HUES48 (cell line): ENCODE measurements at regions not wholly inside any gene's neighbourhood (a gene's known extent, or its start where the extent isn't known, plus 50 kb on each side); places are given as distances from the start of the nearest gene placed in this dataset.

ENCODE experiments used
- H3K27ac ChIP-seq: one replicate; pipeline ENCODE4 v1.7.0; 2013; ENCODE audit warnings: low read depth, low read length, inconsistent platforms
- H3K27me3 ChIP-seq: 2 replicates; pipeline ENCODE4 v1.6.1; 2013; ENCODE audit warnings: mild to moderate bottlenecking, low read length; ENCODE audit not compliant: control insufficient read depth, insufficient read depth
- H3K36me3 ChIP-seq: 2 replicates; pipeline ENCODE4 v1.6.1; 2013; ENCODE audit warnings: low read length; ENCODE audit not compliant: control insufficient read depth, insufficient read depth
- H3K4me1 ChIP-seq: 2 replicates; pipeline ENCODE4 v1.6.1; 2013; ENCODE audit warnings: mild to moderate bottlenecking, low read length; ENCODE audit not compliant: control insufficient read depth, insufficient read depth
- H3K4me3 ChIP-seq: 2 replicates; pipeline ENCODE4 v1.5.1; 2013; ENCODE audit warnings: mild to moderate bottlenecking, low read depth, low read length
- H3K9ac ChIP-seq: 2 replicates; pipeline ENCODE4 v1.6.1; 2013; ENCODE audit warnings: mild to moderate bottlenecking, low read depth, low read length, moderate library complexity
- H3K9me3 ChIP-seq: 2 replicates; pipeline ENCODE4 v1.6.1; 2013; ENCODE audit warnings: low read length; ENCODE audit not compliant: control insufficient read depth, insufficient read depth

GRCh38 chr1:209506101-209506500 is 77.4 kb upstream of the CAMK1G start:
- Histone ChIP-seq H3K36me3 (no peaks in the 10 kb centered on the region), H3K4me1 (no peaks in the 10 kb centered on the region), H3K4me3 (no peak overlapping the region), H3K9me3 (no peaks in the 10 kb centered on the region), H3K9ac (no peak overlapping the region), H3K27ac (no peak overlapping the region), H3K27me3 (no peaks in the 10 kb centered on the region)

GRCh38 chr1:209509039-209509438 is 74.5 kb upstream of the CAMK1G start:
- H3K27ac ChIP-seq = no peak overlapping the region
- H3K27me3 ChIP-seq = no peaks in the 10 kb centered on the region
- H3K4me3 ChIP-seq = no peak overlapping the region
- no peaks in the 10 kb centered on the region for H3K9me3 ChIP-seq
- no peaks in the 10 kb centered on the region for H3K36me3 ChIP-seq
- no peak overlapping the region for H3K9ac ChIP-seq
- peaks cover 5% of the 10 kb centered on the region; the same call in 1 of the 2 replicates for H3K4me1 ChIP-seq

DNA sequence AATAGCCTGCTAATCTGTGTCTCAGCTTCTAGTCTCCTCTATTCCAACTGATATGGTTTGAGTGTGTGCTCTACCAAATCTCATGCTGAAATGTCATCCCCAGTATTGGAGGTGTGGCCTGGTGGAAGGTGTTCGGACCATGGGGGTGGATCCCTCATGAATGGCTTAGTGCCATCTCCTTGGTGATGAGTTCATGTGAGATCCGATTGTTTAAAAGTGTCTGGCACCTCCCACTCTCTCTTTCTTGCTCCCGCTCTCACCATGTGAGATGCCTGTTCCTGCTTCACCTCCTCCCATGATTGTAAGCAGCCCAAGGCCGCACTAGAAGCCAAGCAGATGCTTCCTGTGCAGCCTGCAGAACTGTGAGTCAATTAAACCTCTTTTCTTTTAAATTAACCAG is 73.5 kb upstream of the CAMK1G start:
- H3K4me1 ChIP-seq = peaks cover 5% of the 10 kb centered on the region; the same call in 1 of the 2 replicates
- H3K27me3 ChIP-seq = no peaks in the 10 kb centered on the region
- no peaks in the 10 kb centered on the region for H3K9me3 ChIP-seq
- no peak overlapping the region for H3K27ac ChIP-seq
- H3K36me3 ChIP-seq = no peaks in the 10 kb centered on the region
- H3K9ac ChIP-seq = no peak overlapping the region
- H3K4me3 ChIP-seq = no peak overlapping the region

DNA sequence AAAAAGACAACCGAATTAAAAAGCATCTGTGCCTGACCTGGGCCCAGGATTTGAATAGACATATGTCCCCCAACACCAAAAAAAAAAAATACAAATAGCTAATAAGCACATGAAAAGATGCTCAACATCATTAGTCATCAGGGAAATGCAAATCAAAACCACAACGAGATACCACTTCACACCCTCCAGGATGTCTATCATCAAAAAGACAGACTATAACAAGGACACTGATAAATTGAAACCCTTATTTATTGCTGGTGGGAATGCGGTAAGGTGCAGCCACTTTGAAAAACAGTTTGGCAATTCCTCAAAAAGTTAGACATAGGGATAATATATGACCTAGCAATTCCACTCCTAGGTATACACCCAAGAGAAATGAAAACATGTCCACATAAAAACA is 72.3 kb upstream of the CAMK1G start:
- H3K4me1 ChIP-seq = peaks cover 5% of the 10 kb centered on the region; the same call in 1 of the 2 replicates
- H3K36me3 ChIP-seq = no peaks in the 10 kb centered on the region
- no peak overlapping the region for H3K9ac ChIP-seq
- H3K27ac ChIP-seq = no peak overlapping the region
- no peaks in the 10 kb centered on the region for H3K9me3 ChIP-seq
- no peaks in the 10 kb centered on the region for H3K27me3 ChIP-seq
- no peak overlapping the region for H3K4me3 ChIP-seq

DNA sequence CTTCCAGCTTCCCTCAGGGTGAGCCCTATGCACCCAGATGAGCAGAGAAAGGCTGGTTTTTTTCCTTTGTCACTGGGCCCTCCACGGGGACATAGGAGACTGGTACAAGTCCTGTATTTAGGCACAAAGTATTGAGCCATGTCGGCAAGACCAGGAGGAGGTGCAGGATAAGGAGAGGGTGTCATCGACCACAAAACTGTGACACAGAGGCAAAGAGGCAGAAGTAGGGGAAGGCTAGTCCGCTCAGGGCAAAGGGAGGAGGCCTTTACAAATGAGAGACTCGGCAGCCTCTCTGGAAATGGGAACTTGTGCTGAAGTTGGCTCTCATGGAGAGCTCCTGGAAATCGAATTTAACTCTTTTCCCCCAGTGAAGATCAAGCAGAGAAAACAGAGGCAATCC is 70.7 kb upstream of the CAMK1G start:
- no peaks in the 10 kb centered on the region for H3K36me3 ChIP-seq
- no peak overlapping the region for H3K9ac ChIP-seq
- H3K27me3 ChIP-seq = no peaks in the 10 kb centered on the region
- H3K4me1 ChIP-seq = peaks cover 5% of the 10 kb centered on the region; the same call in 1 of the 2 replicates
- H3K9me3 ChIP-seq = no peaks in the 10 kb centered on the region
- H3K4me3 ChIP-seq = no peak overlapping the region
- no peak overlapping the region for H3K27ac ChIP-seq

DNA sequence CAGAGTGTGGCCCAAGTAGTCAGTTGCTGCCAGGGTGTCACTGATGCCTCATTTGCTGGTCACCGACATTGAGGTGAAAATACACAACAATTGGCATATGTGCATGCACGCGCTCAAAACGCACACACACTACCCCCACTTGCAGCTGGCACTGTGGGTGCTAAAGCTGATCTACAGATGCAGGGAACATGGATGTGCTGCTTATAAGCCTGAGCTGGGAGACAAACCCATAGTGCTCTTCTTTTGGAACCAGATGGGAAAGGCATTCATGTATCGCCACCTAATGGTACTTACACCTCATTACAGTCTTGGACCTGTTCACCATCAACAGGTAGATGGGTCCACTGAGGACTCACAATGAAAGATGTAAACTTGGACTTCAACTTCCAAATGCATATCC is 70.3 kb upstream of the CAMK1G start:
- H3K9ac ChIP-seq = no peak overlapping the region
- H3K4me1 ChIP-seq = peaks cover 5% of the 10 kb centered on the region; the same call in 1 of the 2 replicates

GRCh38 chr1:209516771-209517680 is 66.5 kb upstream of the CAMK1G start:
- Histone ChIP-seq H3K4me1 (peaks cover 5% of the 10 kb centered on the region; the same call in 1 of the 2 replicates), H3K9me3 (no peaks in the 10 kb centered on the region), H3K27me3 (no peaks in the 10 kb centered on the region), H3K27ac (peak overlapping the region; percentile 7), H3K4me3 (no peak overlapping the region), H3K36me3 (no peaks in the 10 kb centered on the region), H3K9ac (no peak overlapping the region)

More for the DNA sequence above, 70.3 kb upstream of the CAMK1G start:
- Histone ChIP-seq H3K27ac (no peak overlapping the region), H3K27me3 (no peaks in the 10 kb centered on the region), H3K36me3 (no peaks in the 10 kb centered on the region), H3K4me3 (no peak overlapping the region), H3K9me3 (no peaks in the 10 kb centered on the region)

GRCh38 chr1:209517681-209518050 is 65.8 kb upstream of the CAMK1G start:
- Histone ChIP-seq H3K36me3 (no peaks in the 10 kb centered on the region), H3K4me1 (peaks cover 5% of the 10 kb centered on the region; the same call in 1 of the 2 replicates), H3K9me3 (no peaks in the 10 kb centered on the region), H3K4me3 (no peak overlapping the region), H3K27me3 (no peaks in the 10 kb centered on the region), H3K9ac (no peak overlapping the region), H3K27ac (no peak overlapping the region)

DNA sequence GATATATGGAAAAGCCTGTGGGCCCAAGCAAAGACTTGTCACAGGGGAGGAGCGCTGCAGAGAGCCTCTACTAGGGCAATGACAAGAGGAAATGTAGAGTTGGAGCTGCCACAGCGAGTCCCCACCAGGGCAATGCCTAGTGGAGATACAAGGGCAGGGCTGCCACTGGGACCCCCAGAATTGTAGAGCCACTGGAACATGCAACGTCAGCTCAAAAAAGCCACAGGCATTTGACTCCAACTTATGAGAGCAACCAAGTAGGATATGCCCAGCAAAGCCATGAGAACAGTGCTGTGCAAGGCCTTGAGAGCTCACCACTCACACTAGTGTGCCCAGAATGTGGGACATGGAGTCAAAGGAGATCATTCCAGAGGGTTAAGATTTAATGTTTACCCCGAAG is 63.7 kb upstream of the CAMK1G start:
- no peak overlapping the region for H3K27ac ChIP-seq
- H3K9me3 ChIP-seq = no peaks in the 10 kb centered on the region

GRCh38 chr1:209522826-209523225 is 60.7 kb upstream of the CAMK1G start:
- Histone ChIP-seq H3K4me3 (no peak overlapping the region), H3K27me3 (peaks cover 3% of the 10 kb centered on the region; the same call in 1 of the 2 replicates), H3K9me3 (no peaks in the 10 kb centered on the region), H3K4me1 (no peaks in the 10 kb centered on the region), H3K9ac (no peak overlapping the region), H3K36me3 (no peaks in the 10 kb centered on the region), H3K27ac (no peak overlapping the region)

More for the DNA sequence above, 63.7 kb upstream of the CAMK1G start:
- Histone ChIP-seq H3K4me1 (no peaks in the 10 kb centered on the region), H3K36me3 (no peaks in the 10 kb centered on the region), H3K4me3 (no peak overlapping the region), H3K27me3 (no peaks in the 10 kb centered on the region), H3K9ac (no peak overlapping the region)

DNA sequence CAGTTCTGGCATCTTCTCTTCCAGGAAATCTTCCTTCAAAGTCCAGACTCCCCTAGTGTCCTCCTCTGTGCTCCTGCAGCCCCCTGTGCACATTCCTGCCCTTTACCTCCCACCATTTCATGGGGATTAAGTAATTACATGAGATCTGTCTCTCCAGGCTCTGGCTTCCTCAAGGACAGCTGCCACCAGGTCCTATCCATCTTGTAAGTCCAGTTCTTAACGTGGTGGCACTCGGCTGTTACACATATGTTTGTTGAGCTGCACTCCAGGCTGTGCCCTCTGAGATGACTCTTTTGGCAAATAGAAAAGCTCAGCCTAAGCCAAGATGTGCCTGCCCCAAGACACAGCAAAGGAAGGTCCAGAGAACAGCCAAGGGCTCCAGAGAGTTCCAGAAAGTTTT is 57.4 kb upstream of the CAMK1G start:
- peaks cover 3% of the 10 kb centered on the region; the same call in 1 of the 2 replicates for H3K27me3 ChIP-seq
- H3K4me1 ChIP-seq = no peaks in the 10 kb centered on the region
- no peaks in the 10 kb centered on the region for H3K9me3 ChIP-seq
- H3K9ac ChIP-seq = no peak overlapping the region
- no peak overlapping the region for H3K27ac ChIP-seq
- no peak overlapping the region for H3K4me3 ChIP-seq
- no peaks in the 10 kb centered on the region for H3K36me3 ChIP-seq
